Gastroesophageal sphincter (tissue), 3 donors: ENCODE measurements at regions not wholly inside any gene's neighbourhood (a gene's known extent, or its start where the extent isn't known, plus 50 kb on each side); places are given as distances from the start of the nearest gene placed in this dataset.

Experiments
- CTCF ChIP-seq, 4 experiments: fragments of 200-600 bp in 2 of 4; fragments of 450-650 bp in 2 of 4; sonication (generic) in 1 of 4; IDR thresholded peaks; one replicate each; pipeline ENCODE4 v1.5.1; 2017 to 2019; ENCODE audit warnings: antibody characterized with exemption in 4 of 4, mild to moderate bottlenecking in 2 of 4, moderate library complexity in 2 of 4
- POLR2A ChIP-seq, 2 donors: fragments of 450-650 bp; IDR thresholded peaks; one replicate each; pipeline ENCODE4 v1.6.1; 2017; ENCODE audit warnings: antibody characterized with exemption in 2 of 2, mild to moderate bottlenecking in 2 of 2, moderate library complexity in 1 of 2
- POLR2AphosphoS5 ChIP-seq: sonication (generic); formaldehyde crosslinking; IDR thresholded peaks from one replicate; pipeline ENCODE4 v1.6.1; 2017; ENCODE audit warnings: antibody characterized with exemption

- TF ChIP-seq CTCF (IDR thresholded peaks at IDR 0.05) (no peak), POLR2A (IDR thresholded peaks at IDR 0.05) (no peak), POLR2AphosphoS5 (no peak)
These were observed 320.0 kb downstream of the IDS start for GRCh38 chrX:149185087-149185486.
